ENCODE measurements at regions not wholly inside any gene's neighbourhood (a gene's known extent, or its start where the extent isn't known, plus 50 kb on each side); places are given as distances from the start of the nearest gene placed in this dataset.

DNA sequence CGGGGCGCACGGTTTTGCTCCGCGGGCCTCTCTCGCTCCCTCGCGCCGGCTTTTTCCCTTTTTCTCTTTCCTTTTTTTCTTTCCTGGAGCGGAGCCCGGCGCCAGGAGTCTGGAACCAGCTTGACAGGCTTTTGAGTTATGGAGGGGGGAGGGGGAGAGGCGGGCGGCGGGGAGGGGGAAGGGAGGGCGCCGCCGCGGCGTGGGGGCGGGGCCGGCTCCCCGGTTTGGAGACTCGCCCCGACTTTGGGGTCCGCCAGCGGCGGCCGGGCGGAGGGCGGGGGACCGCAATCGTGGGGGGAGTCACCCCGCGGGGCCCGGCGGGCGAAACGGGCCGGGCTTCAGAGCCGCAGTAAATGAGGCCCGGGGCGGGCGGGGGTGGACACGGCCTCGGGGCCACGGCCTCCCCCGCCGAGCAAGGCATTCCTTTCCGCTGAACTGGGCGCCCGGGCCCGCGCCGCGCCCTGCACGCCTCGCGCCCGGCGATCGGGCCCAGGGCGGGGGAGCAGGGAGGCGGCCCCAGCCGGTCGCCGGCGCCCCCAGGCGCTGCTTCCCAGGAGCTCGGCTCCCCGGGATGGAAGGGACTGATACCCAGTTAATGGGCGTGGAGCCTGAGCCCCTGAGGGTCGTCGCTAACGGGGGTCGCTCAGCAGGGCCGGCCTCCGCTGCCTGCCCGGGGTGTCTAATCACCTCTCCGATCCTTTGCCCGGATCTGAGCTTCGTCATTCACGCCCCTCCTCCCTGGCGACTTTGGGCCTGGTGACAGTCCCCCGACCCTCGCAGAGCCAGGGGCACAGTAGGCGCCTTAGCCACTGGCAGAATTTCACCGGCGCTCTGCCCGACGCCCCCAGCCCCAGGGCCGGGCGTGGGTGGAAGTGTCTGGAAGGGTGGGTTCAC, 138.1 kb downstream of the C9orf50 start (continued):
- TF ChIP-seq, protein P1, sequence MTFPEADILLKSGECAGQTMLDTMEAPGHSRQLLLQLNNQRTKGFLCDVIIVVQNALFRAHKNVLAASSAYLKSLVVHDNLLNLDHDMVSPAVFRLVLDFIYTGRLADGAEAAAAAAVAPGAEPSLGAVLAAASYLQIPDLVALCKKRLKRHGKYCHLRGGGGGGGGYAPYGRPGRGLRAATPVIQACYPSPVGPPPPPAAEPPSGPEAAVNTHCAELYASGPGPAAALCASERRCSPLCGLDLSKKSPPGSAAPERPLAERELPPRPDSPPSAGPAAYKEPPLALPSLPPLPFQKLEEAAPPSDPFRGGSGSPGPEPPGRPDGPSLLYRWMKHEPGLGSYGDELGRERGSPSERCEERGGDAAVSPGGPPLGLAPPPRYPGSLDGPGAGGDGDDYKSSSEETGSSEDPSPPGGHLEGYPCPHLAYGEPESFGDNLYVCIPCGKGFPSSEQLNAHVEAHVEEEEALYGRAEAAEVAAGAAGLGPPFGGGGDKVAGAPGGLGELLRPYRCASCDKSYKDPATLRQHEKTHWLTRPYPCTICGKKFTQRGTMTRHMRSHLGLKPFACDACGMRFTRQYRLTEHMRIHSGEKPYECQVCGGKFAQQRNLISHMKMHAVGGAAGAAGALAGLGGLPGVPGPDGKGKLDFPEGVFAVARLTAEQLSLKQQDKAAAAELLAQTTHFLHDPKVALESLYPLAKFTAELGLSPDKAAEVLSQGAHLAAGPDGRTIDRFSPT (tag by site-specific recombination; IDR thresholded peaks at IDR 0.05): peak; percentile 92
- peak; percentile 83 for TF ChIP-seq PATZ1 (tag by site-specific recombination; IDR thresholded peaks at IDR 0.05)
- peak; percentile 66; the same call in 1 of the 2 replicates for TF ChIP-seq ZNF24 (tag by site-specific recombination; IDR thresholded peaks at IDR 0.05)
- TF ChIP-seq GFI1B (tag by site-specific recombination; IDR thresholded peaks at IDR 0.05): no peak
- no peak for TF ChIP-seq ZNF621 (tag by site-specific recombination; IDR thresholded peaks at IDR 0.05)
- TF ChIP-seq HOXC10 (CRISPR knock-in tag; IDR thresholded peaks at IDR 0.05): no peak
- TF ChIP-seq, protein P2, sequence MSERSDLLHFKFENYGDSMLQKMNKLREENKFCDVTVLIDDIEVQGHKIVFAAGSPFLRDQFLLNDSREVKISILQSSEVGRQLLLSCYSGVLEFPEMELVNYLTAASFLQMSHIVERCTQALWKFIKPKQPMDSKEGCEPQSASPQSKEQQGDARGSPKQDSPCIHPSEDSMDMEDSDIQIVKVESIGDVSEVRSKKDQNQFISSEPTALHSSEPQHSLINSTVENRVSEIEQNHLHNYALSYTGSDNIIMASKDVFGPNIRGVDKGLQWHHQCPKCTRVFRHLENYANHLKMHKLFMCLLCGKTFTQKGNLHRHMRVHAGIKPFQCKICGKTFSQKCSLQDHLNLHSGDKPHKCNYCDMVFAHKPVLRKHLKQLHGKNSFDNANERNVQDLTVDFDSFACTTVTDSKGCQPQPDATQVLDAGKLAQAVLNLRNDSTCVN (tag by site-specific recombination; optimal IDR thresholded peaks at IDR 0.05): peak; percentile 34
- no peak for TF ChIP-seq ZNF670 (tag by site-specific recombination; IDR thresholded peaks at IDR 0.05; ENCODE audit: low read depth)
- no peak for TF ChIP-seq ZNF660 (tag by site-specific recombination; IDR thresholded peaks at IDR 0.05)
- TF ChIP-seq KLF7 (tag by site-specific recombination; IDR thresholded peaks at IDR 0.05; ENCODE audit: borderline replicate concordance): peak; percentile 10; the same call in 1 of the 2 replicates
- TF ChIP-seq ZNF580 (tag by site-specific recombination; IDR thresholded peaks at IDR 0.05): no peak
- TF ChIP-seq, protein P3, sequence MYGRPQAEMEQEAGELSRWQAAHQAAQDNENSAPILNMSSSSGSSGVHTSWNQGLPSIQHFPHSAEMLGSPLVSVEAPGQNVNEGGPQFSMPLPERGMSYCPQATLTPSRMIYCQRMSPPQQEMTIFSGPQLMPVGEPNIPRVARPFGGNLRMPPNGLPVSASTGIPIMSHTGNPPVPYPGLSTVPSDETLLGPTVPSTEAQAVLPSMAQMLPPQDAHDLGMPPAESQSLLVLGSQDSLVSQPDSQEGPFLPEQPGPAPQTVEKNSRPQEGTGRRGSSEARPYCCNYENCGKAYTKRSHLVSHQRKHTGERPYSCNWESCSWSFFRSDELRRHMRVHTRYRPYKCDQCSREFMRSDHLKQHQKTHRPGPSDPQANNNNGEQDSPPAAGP (tag by site-specific recombination; IDR thresholded peaks at IDR 0.05): peak; percentile 53; the same call in 1 of the 2 replicates
- TF ChIP-seq, protein P4, sequence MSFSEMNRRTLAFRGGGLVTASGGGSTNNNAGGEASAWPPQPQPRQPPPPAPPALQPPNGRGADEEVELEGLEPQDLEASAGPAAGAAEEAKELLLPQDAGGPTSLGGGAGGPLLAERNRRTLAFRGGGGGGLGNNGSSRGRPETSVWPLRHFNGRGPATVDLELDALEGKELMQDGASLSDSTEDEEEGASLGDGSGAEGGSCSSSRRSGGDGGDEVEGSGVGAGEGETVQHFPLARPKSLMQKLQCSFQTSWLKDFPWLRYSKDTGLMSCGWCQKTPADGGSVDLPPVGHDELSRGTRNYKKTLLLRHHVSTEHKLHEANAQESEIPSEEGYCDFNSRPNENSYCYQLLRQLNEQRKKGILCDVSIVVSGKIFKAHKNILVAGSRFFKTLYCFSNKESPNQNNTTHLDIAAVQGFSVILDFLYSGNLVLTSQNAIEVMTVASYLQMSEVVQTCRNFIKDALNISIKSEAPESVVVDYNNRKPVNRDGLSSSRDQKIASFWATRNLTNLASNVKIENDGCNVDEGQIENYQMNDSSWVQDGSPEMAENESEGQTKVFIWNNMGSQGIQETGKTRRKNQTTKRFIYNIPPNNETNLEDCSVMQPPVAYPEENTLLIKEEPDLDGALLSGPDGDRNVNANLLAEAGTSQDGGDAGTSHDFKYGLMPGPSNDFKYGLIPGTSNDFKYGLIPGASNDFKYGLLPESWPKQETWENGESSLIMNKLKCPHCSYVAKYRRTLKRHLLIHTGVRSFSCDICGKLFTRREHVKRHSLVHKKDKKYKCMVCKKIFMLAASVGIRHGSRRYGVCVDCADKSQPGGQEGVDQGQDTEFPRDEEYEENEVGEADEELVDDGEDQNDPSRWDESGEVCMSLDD (tag by site-specific recombination; IDR thresholded peaks at IDR 0.05): 0 out of 2 replicates have a peak, but pooled peaks have one; percentile 47
- TF ChIP-seq ZBTB20 (tag by site-specific recombination; IDR thresholded peaks at IDR 0.05): peak; percentile 74; the same call in 1 of the 2 replicates
- TF ChIP-seq EGR2 (tag by site-specific recombination; IDR thresholded peaks at IDR 0.05; ENCODE audit: low read depth): peak; percentile 60
- TF ChIP-seq KLF1 (tag by site-specific recombination; IDR thresholded peaks at IDR 0.05): 0 out of 2 replicates have a peak, but pooled peaks have one; percentile 28
- TF ChIP-seq ZFP37 (tag by site-specific recombination; IDR thresholded peaks at IDR 0.05): peak; percentile 72; the same call in 1 of the 2 replicates
- TF ChIP-seq ZNF184 (tag by site-specific recombination; IDR thresholded peaks at IDR 0.05): no peak
- TF ChIP-seq IKZF3 (tag by site-specific recombination; IDR thresholded peaks at IDR 0.05): peak; percentile 37; the same call in 1 of the 2 replicates
- TF ChIP-seq SP7 (tag by site-specific recombination; IDR thresholded peaks at IDR 0.05): 0 out of 2 replicates have a peak, but pooled peaks have one; percentile 24
- peak; percentile 82 for TF ChIP-seq ZFHX2 (tag by site-specific recombination; conservative IDR thresholded peaks at IDR 0.05)
- peak; percentile 74 for TF ChIP-seq GLIS2 (tag by site-specific recombination; IDR thresholded peaks at IDR 0.05)
- TF ChIP-seq ZIC2 (tag by site-specific recombination; IDR thresholded peaks at IDR 0.05): peak; percentile 97
- TF ChIP-seq ZSCAN30 (tag by site-specific recombination; IDR thresholded peaks at IDR 0.05): peak; percentile 20; the same call in 1 of the 2 replicates
- no peak for TF ChIP-seq ZNF664 (tag by site-specific recombination; IDR thresholded peaks at IDR 0.05)
- no peak for TF ChIP-seq ZBTB1 (tag by site-specific recombination; IDR thresholded peaks at IDR 0.05)
- TF ChIP-seq ZNF335 (tag by site-specific recombination; conservative IDR thresholded peaks at IDR 0.05): peak; percentile 93
- TF ChIP-seq GLIS1 (tag by site-specific recombination; IDR thresholded peaks at IDR 0.05): peak; percentile 93
- TF ChIP-seq ZNF629 (tag by site-specific recombination; IDR thresholded peaks at IDR 0.05): no peak
